ENCODE measurements at regions not wholly inside any gene's neighbourhood (a gene's known extent, or its start where the extent isn't known, plus 50 kb on each side); places are given as distances from the start of the nearest gene placed in this dataset.

DNA sequence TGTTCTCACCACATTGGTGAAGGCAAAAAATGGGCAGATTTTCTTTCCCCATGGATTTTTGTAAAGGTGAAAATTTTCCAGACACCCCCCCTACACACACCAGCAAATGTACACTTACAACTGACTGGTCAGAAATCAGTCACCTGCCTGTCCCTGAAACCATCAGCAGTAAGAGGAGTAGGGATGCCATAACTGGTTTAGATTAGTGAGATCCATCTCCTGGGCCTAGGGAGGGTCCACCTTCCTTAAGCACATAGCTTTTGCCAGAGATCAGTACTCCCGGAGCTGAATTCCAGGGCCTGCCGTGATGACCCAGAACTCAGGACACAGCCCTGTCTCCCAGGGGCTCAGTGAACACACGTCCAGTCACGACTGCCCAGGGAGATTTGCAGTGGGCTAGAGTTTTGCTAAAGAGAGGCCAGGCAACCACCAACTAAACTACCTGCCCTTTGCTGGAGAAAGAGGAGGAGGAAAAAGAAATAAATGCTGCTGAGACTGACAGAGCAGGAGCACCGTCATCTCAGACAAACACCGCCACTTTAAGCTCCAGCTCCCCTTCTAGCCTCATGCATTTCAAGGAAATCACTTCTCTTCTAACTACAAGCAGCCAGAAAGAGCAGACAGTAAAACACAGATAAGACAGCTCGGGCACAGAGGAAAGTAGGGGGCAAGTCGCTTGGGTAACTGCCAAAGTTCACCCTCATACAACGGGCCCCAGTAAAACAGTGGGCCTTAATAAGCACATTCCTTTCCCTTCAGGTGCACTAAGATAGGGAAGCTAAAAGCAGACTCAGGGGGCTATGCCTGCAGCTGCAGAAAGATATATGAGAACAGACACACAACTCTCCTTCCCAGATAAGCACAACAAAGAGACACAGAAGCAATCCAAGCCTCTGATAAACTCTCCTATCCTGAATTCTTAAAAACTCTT lies 82.6 kb upstream of the SPTLC3 start:
- intact Hi-C loops (cut with micrococcal nuclease): loop anchor here in 1 of 2 donors (10.0 kb wide), 1 partner anchor 179 kb away; no protein-coding TSS in a partner anchor
- TF ChIP-seq, protein P1, sequence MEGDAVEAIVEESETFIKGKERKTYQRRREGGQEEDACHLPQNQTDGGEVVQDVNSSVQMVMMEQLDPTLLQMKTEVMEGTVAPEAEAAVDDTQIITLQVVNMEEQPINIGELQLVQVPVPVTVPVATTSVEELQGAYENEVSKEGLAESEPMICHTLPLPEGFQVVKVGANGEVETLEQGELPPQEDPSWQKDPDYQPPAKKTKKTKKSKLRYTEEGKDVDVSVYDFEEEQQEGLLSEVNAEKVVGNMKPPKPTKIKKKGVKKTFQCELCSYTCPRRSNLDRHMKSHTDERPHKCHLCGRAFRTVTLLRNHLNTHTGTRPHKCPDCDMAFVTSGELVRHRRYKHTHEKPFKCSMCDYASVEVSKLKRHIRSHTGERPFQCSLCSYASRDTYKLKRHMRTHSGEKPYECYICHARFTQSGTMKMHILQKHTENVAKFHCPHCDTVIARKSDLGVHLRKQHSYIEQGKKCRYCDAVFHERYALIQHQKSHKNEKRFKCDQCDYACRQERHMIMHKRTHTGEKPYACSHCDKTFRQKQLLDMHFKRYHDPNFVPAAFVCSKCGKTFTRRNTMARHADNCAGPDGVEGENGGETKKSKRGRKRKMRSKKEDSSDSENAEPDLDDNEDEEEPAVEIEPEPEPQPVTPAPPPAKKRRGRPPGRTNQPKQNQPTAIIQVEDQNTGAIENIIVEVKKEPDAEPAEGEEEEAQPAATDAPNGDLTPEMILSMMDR (IDR thresholded peaks at IDR 0.05): no peak
- H3K4me3 ChIP-seq (replicated peaks in 1 of 3; ENCODE audit: low read depth in 2 of 3, low read length in 3 of 3): no peak overlapping the region
- Mint-ChIP-seq H3K9me3 (peaks cover 0 to 1% (median 0%) of the 10 kb centered on the region in 7 donors), H3K27ac (no peak overlapping the region), H3K36me3 (no peaks in the 10 kb centered on the region), H3K4me1 (peaks cover 10% of the 10 kb centered on the region), H3K4me3 (no peak overlapping the region), H3K27me3 (ENCODE audit: low read depth in 3 of 3) (peaks cover 0 to 3% (median 0%) of the 10 kb centered on the region in 3 donors)
- H3K4me2 ChIP-seq (replicated peaks; ENCODE audit: extremely low read depth, low read length, poor library complexity, severe bottlenecking): no peak overlapping the region
- no peaks in the 10 kb centered on the region for H3K36me3 ChIP-seq (replicated peaks in 1 of 2; ENCODE audit: control insufficient read depth in 1 of 2, insufficient read depth in 2 of 2, low read length in 2 of 2)
- no peak overlapping the region for H2AFZ ChIP-seq (ENCODE audit: insufficient read depth, low read depth, low read length, poor library complexity, severe bottlenecking)
- H3K4me1 ChIP-seq (ENCODE audit: control insufficient read depth in 1 of 2, insufficient read depth in 2 of 2, low read length in 2 of 2): no peaks in the 10 kb centered on the region
- H3K9ac ChIP-seq (ENCODE audit: insufficient read depth, low read length, poor library complexity, severe bottlenecking): no peak overlapping the region
- no peak overlapping the region for H3K27ac ChIP-seq (ENCODE audit: low read depth in 1 of 2, low read length in 2 of 2)
- 53% methylated on average over 5 of the region's 9 CpGs for WGBS (ENCODE audit: insufficient coverage)
- no peaks in the 10 kb centered on the region for H3K79me2 ChIP-seq (ENCODE audit: insufficient read depth, low read length)
- no peaks in the 10 kb centered on the region for H3K9me3 ChIP-seq (replicated peaks in 1 of 2; ENCODE audit: control insufficient read depth in 1 of 2, insufficient read depth in 1 of 2, low read length in 2 of 2)
- H4K20me1 ChIP-seq (ENCODE audit: insufficient read depth, low read length): no peaks in the 10 kb centered on the region
- DNase-seq: no peak
- H3K27me3 ChIP-seq (ENCODE audit: control insufficient read depth in 2 of 2, insufficient read depth in 2 of 2, low read length in 2 of 2): no peaks in the 10 kb centered on the region

GRCh38 chr20:12927489-12927888 lies 81.3 kb upstream of the SPTLC3 start:
- H3K36me3 ChIP-seq (replicated peaks in 1 of 2; ENCODE audit: control insufficient read depth in 1 of 2, insufficient read depth in 2 of 2, low read length in 2 of 2): no peaks in the 10 kb centered on the region
- no peaks in the 10 kb centered on the region for H4K20me1 ChIP-seq (ENCODE audit: insufficient read depth, low read length)
- no peaks in the 10 kb centered on the region for H3K36me3 Mint-ChIP-seq
- H3K9me3 ChIP-seq (replicated peaks in 1 of 2; ENCODE audit: control insufficient read depth in 1 of 2, insufficient read depth in 1 of 2, low read length in 2 of 2): no peaks in the 10 kb centered on the region
- H3K4me1 ChIP-seq (ENCODE audit: control insufficient read depth in 1 of 2, insufficient read depth in 2 of 2, low read length in 2 of 2): no peaks in the 10 kb centered on the region
- H3K4me1 Mint-ChIP-seq: peaks cover 10% of the 10 kb centered on the region
- H3K9ac ChIP-seq (ENCODE audit: insufficient read depth, low read length, poor library complexity, severe bottlenecking): no peak overlapping the region
- TF ChIP-seq, protein P1 (IDR thresholded peaks at IDR 0.05): no peak
- 100% methylated on average over 2 of the region's 5 CpGs for WGBS (ENCODE audit: insufficient coverage)
- no peak overlapping the region for H3K4me3 ChIP-seq (replicated peaks in 1 of 3; ENCODE audit: low read depth in 2 of 3, low read length in 3 of 3)
- no peak for DNase-seq
- no peak overlapping the region for H3K27ac Mint-ChIP-seq
- H3K9me3 Mint-ChIP-seq: peaks cover 0 to 1% (median 0%) of the 10 kb centered on the region in 7 donors
- intact Hi-C loops (cut with micrococcal nuclease): loop anchor here in 1 of 2 donors (10.0 kb wide), 1 partner anchor 177 kb away; no protein-coding TSS in a partner anchor
- H3K4me2 ChIP-seq (replicated peaks; ENCODE audit: extremely low read depth, low read length, poor library complexity, severe bottlenecking): no peak overlapping the region
- H3K27me3 ChIP-seq (ENCODE audit: control insufficient read depth in 2 of 2, insufficient read depth in 2 of 2, low read length in 2 of 2): no peaks in the 10 kb centered on the region
- H3K79me2 ChIP-seq (ENCODE audit: insufficient read depth, low read length): no peaks in the 10 kb centered on the region
- no peak overlapping the region for H2AFZ ChIP-seq (ENCODE audit: insufficient read depth, low read depth, low read length, poor library complexity, severe bottlenecking)
- no peak overlapping the region for H3K27ac ChIP-seq (ENCODE audit: low read depth in 1 of 2, low read length in 2 of 2)
- no peak overlapping the region for H3K4me3 Mint-ChIP-seq
- H3K27me3 Mint-ChIP-seq (ENCODE audit: low read depth in 3 of 3): peaks cover 0 to 3% (median 0%) of the 10 kb centered on the region in 3 donors

Measured in CD14-positive monocyte (primary cell).